Left forelimb (tissue), 1 donor: ENCODE measurements at regions not wholly inside any gene's neighbourhood (a gene's known extent, or its start where the extent isn't known, plus 50 kb on each side); places are given as distances from the start of the nearest gene placed in this dataset.

Experiments used
- DNase-seq: peaks from one replicate; pipeline ENCODE4 v3.0.0-alpha.2; 2018; ENCODE audit warnings: low spot score

DNA sequence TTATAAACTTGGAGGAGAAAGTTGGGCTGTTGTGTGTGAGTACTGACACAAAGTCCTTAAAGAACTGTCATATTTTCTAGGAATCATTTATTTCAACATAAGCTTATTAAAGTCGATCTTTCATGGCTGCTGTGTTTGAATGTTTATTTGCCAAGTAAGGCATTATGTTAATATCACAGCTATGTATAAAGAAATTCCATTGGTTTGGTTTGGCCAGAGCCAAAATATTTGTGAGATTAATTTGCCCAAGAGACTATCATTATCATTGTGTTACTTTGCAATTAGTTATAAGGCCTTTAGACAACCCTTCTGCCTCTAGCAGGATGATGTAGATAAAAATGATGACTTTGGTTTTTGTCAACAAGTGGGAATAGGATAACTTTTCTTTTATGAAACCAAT lies 240.6 kb upstream of the NT5C1B start:
- DNase-seq: no peak

DNA sequence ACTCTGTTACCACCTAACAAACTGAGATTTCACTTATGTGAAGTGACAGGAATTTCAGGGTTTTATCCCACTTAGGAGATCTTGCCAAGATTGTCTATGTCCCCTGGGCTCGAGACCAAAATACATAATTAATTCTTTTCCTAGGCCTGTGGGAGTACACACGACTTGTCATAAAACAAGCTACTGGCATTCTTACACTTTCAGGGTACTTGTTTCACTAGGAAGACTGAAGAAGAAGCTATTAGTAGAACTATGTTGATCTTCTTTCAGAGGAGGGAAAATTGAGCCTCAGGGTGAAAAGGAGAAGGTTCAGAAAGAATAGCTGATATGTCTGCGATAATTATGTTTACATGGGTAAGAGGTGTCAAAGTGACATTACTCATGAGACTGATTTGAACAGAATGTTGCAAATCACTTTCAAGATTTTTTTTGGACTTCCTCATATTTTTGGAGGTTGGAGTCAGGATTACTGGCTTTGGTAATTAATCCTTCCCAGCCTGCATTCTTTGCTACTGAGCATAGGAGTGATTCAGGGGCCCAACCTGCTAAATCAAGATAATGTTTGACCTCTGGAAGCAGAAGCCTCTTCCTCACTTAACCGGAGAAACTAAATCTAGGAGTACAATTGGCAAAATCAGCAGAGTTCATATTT lies 240.0 kb upstream of the NT5C1B start:
- no peak for DNase-seq

DNA sequence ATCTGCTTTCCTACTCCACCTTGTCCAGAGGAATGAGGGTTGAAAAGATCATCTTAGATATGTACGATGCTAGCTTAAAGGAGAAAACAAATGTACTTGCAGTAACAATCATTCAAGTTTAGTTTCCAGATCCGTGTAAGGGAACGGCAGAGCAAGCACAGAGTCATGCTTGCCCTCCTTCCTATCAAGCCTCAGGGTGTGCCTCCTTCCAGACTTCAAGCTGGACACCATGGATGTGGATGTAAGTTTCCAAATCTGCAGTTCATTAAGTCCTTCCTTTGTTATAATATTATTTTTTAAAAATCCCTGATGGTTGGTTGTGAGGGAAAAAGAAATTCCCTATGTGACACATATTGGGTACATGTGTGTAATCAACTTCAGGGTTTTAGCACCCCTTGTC lies 238.9 kb upstream of the NT5C1B start:
- DNase-seq: no peak

DNA sequence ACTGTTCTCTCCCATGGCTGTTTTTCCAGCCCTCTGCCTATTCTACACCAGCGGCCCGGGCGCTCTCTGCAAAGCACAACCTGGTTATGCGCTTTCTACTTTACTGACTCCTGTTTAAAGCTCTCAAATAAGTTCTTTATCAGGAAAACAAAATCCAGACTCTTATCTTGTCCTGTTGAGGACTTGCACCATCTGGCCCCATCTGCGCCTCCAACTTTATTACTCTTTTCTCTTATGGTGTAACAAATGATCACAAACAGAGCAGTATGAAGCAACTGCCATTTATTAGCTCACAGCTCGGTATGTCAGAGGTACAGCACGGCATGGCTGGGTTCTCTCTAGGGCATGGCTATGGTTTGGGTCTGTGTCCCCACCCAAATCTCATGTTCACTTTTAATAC lies 236.5 kb upstream of the NT5C1B start:
- DNase-seq: no peak

DNA sequence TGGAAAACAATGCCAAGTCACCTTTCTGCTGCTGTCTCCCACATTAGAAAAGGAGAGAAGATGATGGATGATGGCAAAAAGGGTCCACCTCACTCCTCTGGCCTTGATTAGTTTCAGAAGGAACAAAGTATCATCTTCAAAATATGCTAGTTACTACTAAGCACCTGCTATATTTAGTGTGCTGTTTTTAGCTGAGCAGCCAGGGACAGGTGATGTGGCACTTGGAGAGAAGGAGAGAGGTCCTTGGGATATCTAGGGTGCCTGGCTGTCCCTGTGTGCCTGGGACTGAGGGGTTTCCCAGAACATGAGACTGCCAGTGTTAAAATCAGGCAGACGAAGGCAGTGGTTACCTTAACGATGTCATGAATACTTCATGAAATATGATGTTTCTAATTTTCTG lies 235.5 kb upstream of the NT5C1B start:
- no peak for DNase-seq

DNA sequence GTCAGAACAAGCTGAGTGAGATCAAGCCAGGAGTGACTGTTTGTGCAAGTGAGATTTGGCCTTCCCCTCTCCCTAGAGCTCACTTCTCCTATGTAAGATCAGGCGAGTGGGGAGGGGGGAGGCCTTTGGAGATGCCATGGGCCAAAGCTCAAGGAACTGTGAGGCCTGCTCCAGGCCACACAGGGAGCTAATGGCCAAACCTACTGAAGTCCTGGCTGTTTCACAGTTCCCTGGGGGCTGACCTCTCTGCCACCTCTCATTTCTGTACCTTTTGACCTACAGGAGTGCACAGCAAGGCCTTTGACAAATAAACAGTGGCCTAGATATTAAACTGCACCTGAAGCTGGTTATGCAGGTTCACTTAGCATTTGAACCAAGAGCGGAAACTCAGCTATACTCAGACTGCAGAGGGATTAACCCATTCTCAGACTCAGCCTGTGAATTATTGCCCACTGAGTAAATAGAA lies 235.0 kb upstream of the NT5C1B start:
- no peak for DNase-seq

DNA sequence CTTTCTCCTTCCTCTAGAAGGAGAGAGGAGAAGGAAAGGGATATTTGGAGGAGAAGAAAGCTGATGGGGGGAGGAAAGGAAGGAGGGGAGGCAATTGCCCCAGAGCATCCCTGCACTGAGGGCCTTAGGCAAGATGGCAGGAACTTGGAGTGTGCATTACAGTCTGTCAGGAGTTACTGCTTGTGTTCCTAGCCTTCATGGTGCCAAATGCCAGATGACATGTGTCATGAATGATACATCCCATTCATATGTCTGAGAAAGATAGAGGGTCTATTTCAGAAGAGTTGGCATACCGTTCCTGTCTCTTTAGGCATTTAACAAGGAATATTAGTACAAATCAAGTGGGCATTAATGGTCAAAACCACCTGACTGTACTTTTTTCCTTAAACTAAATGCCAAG lies 232.1 kb upstream of the NT5C1B start:
- no peak for DNase-seq

DNA sequence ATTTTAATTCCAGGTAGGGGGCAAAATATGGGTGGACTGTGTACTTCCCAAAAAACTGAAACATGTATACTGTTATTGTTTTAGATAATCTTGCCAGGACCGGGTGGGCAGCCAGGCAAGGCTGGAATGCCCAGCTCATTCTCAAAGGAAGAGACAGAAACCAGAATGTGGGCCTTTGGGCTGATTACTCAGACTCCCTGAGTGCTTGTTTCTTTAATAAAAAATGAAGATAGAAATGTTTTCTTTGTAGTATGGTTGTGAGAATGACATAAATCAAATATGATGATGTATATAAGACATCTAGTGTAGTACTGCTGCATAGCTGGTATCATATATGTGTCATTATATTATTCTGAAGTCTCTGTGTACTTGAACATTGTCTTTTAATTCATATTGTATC lies 231.6 kb upstream of the NT5C1B start:
- DNase-seq: no peak

DNA sequence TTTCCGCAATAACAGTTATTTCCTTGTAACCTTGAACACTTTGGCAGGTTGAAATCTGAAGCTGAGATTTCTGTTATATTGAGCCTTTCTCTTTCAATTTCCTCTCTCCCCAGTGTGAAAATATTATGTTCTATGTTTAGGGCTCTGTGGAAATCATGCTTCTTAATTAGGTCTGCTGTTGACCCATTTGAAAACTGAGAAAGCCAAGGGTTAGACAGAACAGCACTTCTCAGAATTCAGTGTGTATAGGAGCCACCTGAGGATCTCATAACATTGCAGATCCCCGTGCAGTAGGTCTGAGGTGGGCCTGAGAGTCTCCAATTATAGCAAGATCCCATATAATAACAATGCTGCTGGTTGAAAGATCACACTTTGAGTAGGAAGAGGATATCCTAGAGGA lies 230.2 kb upstream of the NT5C1B start:
- no peak for DNase-seq

DNA sequence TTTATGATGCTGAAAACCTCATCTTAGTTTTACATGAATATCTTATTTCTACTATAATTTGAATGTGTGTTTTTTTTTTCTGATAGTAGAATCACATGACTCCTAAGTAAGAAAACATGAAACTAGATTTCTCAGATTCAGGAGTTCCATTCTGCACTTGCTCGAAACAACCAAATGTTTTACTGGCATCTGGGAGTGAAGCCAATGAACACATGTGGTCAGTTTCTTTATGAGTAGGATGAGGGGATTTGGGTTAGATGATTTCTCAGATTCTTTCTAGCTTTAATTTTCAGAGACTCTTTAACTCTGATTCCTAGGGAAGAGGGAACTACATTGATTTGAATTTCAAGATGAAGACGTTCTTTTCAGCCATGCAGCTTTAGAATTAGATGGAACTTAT lies 225.0 kb upstream of the NT5C1B start:
- DNase-seq: no peak

DNA sequence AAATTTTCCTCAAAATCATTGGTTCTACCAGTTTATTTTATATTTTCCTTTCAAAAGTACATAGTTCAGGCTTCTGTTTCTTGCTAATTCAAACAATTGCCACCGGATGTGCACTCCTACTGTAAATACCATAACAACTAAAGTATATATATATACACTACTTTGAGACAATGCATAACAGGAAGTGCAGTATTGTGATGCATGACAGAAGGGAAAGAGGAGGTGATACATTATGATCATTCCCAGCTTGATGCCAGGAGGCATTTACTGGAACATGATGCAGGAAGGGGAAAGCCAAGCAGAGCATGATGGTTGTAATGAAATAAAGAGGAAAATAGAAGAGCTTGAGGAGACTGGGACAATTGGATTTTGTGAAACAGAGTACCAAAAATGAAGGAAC lies 215.2 kb upstream of the NT5C1B start:
- DNase-seq: no peak

DNA sequence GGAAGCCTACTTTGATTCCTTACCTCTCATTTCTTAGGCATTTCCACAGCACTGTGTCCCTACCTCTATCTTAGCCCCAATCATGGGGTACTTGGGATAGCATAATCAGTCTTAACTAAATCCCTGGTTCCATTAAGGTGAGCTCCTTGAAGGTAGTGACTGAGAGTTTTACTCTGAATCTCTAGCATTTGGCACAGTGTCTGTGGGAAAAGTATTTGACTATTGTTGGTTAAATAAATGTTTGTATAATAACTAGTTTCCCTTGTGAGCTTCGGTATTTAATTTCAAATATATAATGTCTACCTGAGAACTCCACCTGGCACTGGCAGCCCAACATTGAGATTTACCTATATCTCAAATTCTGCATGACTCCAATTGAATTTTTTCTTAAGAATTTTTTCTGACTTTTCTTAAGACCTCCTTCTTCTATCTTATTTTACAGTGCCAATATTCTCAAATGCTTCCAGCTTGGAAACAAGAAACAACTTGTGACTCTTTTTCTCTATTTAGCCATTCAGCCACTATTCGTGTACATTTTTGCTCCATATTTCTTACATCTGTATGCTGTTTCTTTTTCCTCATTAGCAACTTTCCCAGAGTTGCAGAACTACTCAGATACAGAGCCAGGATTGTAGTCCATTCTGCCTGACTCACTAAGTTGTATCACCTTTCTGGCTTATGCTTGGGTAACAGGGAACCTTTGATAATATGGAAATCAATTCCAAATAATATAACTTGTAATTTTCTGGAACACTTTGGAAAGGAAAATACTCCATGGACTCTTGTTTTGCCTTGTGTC lies 214.0 kb upstream of the NT5C1B start:
- no peak for DNase-seq

DNA sequence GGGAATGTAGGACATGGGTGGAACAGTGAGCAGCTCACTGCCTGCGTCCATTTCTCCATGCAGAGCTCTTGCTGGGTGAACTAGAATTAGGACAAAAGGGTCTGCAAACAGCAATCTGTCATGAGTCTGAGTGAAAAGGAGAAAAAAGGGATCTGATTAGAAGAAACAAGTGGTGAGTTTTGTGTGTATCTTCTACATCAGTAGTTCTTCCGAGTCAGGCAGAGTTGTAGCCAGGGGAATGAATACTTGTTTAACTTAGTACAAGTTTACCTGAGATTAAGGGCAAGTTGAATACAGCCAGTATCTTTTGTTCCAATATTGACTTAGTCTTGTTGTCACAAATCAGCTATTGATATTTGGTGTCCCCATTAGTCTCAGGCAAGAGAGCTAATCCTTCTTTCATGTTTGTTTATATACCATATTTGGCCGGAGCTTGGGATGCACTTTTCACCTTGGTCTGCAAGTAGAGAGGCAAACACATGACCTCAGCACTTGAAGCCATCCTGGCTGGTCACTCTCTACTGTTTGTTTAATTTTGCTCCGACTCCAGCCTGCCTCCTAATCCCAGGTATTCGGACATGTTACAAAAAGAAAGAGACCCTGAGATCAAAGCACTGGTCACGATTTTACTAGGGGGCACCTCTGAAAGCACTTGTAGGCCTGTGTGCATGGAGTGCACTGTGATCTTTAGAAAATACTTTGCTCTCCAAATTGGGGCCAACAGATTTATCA lies 211.0 kb upstream of the NT5C1B start:
- DNase-seq: no peak

DNA sequence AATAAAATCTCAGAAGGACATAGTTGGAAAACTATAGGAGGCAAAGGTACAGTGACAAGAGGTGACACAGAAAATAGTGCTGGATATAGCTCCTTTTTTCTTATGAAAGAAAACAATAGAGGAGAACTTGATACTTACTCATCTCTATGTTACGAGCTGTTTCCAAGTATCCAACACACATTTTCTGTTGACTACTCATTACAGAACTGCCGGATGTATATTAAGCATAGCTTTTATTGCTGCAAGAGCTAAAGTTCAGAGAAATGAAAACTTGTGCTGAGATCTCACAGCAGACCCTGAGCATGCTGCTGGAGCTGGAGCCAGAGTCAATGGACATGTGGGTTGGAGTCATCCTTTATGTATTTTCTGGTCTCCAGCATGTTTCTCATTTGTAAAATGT lies 210.0 kb upstream of the NT5C1B start:
- DNase-seq: no peak

DNA sequence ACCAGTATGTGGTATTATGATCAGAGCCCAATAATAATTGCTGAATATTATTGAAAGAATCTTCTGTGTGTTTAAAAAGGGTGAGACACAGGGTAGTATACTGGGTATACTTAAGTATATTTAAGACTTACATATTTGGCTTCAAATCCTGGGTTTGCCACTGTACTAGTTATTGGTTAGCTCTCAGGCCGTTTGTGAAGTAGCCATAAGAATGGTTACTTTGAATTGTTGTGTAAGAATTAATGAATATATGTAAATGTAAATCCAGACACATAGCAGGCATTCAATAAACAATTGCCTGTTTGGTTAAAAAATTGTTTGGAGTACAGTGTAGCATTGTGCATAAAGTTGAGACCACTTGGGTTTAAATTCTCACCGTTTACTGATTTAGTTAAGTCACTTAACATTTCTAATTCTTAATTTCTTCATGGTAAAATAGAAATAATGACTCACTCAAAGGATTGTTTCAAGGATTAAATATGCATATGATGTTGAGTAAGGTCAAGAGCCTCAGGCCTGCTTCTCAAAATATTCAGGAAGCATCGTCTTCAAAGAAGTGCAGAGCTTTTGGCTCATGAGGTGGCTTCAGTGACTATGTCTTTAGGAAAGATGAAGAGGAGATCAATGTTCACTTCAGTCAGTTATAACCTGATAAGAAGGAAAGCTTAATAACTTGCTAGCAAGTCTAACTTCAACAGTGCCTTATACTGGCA lies 207.9 kb upstream of the NT5C1B start:
- no peak for DNase-seq

DNA sequence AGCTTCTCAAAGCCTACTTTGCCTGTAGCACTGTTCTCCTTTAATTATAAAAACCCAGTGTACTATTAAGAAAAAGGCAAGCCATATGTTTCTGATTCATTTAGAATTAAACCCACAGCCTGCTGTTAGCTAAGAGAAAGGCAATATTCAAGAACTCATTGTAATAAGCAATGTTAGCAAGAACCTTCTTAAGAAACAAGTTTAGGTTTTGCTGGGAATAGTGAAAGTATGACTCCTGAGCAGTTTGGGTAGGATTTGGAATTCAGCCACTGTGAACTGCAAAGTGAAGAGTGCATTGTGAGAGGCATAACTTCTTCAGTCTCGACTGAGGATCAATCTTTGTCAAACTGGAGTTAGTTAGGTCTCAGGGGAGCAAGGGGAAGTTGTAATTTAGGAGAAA lies 206.5 kb upstream of the NT5C1B start:
- no peak for DNase-seq

DNA sequence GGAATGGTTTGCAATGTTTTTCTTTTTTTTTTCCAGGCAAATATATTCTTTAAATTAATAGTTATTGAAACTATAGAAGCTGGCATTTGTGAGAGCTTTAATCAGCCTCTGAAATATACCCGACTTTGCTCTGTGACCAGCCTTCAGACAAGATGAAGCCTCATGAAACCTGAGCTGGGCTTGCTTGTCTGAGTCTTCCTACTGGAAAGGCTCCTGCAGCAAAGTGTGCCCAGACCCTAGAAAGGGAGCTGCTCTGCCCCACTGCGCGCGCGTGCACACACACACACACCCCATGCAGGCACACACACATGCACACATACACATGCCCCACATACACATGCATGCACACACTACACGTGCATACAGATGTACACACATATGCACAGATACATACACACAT lies 203.3 kb upstream of the NT5C1B start:
- no peak for DNase-seq

DNA sequence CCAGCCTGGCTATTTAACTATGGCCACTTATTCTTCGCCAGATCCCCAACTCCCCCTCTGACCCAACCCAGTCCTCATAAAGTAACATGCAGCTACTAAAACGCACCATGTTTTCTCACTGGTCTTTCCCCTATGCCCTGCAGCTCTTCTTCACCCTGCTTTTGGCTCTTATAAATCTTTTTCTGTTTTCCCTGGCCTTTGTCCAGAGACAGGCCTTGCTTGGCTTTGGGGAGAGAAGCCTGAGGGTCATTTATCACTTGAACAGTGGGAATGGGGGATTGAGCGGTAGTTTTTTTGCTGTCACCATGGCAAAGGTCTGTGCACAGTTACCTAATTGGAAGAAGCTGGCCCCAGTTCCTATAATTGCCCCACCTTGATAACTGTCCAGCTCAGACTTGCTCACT lies 202.9 kb upstream of the NT5C1B start:
- DNase-seq: no peak

DNA sequence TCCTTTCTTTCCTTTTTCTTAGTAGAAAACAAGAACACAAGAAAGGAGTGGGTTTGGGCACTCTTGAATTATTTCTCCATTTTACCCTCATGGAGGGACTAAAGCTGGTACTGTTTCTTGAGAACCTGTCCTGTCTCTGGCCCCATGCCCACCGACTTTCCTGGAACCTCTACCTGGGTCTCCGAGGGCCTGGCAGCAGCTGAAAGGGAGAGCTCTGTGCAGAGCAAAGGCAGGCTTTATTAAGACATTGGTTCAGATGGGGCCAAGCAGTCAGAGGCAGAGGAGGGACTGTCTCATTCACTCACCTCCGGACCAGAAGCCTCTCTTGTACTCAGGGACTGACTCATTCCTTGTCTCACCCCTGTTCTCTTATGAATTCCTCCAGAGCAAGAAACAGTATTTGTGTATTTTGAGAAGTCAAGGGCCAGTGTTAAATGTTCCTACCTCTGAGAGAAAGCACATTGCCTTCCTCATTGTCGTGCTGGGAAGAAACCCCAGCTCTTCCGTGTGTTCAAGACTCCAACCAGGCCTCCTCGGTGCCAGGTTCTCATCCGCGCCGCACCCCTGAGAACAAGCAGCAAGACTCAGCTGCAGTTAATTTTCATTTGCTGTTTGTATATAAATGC lies 201.9 kb upstream of the NT5C1B start:
- DNase-seq: no peak

DNA sequence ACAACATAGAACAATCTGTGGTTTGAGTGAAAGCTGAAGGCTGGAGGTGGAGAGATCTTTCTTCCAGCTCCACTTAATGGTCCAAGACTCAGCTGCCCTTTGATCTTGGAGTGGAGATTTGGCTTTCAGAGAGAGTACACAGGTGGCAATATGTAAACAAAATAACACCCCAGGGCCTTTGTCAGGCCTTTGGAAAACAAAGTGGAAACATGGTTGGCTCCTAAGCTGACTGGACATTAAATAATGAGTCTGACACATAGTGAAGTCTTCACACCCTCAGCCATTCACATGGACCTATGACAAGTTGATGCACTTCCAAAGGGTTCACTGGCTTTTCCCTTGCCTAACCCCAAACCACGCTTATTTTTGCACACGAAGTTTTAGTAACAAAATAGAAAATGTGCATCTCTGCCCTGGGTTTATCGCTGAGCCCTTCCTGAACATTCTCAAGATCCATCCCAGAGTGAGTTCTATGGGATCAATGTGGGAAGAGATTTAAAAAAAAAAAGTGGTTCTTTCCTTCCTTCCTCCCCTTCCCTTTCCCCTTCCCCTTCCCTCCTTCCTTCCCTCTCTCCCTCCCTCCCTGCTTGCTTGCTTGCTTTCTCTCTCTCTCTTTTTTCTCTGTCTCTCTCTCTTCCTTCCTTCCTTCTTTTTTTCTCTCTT lies 201.3 kb upstream of the NT5C1B start:
- no peak for DNase-seq

DNA sequence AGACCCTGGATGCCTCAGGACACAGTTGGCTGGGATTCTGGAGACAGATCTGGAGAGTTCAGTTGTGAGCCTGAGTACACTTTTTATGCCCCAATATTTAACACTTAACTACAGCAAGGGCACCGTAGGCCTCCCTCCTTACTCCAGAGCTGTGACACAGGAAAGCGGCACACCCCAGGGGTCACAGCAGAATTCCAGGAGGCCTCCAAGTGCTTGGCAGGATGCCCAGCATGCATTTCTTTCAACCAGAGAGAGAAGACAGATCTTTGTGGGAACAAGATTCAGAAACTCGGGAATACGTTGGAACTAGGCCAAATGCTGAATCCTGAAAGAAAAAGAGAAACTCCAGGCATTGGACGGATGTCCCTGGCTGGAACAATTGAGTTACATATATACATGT lies 199.2 kb upstream of the NT5C1B start:
- no peak for DNase-seq

DNA sequence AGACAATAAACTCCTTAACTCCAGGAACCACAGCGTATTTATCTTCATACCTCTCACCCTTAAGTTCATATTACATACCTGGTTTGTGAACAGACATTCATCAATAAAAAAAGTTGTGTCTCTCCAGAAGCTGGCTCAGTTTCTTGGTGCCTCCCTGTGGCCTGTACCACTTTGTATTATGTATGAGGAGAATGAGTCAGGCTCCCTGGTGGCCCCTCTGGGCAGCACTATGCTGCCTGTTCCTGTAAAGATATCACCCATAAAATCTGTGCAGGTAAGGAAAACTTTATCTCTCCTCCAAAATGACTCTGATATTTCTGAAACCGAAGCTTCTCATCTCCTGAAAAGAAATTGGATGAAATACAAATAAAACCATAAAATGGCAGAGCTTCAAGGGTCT lies 198.4 kb upstream of the NT5C1B start:
- no peak for DNase-seq
